Urothelium cell line (cell line): ENCODE measurements at regions not wholly inside any gene's neighbourhood (a gene's known extent, or its start where the extent isn't known, plus 50 kb on each side); places are given as distances from the start of the nearest gene placed in this dataset.

Experiments
- DNase-seq: peaks from one replicate; pipeline ENCODE4 v3.0.0; 2011; ENCODE audit warnings: low spot score, mixed read lengths
- FAIRE-seq: peaks from 2 replicates; lab custom pipeline; 2011; peaks lifted over from hg19 to GRCh38; lab: Jason Lieb, UNC

GRCh38 chr14:27075503-27075902, 477.7 kb upstream of the NOVA1 start:
- no peak for DNase-seq
- FAIRE-seq: no peak

- no peak for DNase-seq
- no peak for FAIRE-seq
These were observed 479.4 kb upstream of the NOVA1 start for GRCh38 chr14:27077214-27077613.

GRCh38 chr14:27077710-27078109, 479.9 kb upstream of the NOVA1 start:
- FAIRE-seq (no peak), DNase-seq (no peak)

GRCh38 chr14:27078191-27078590, 480.4 kb upstream of the NOVA1 start:
- FAIRE-seq (no peak), DNase-seq (no peak)

- FAIRE-seq (no peak), DNase-seq (no peak)
These were observed 481.9 kb upstream of the NOVA1 start for GRCh38 chr14:27079716-27080115.

- no peak for FAIRE-seq
- DNase-seq: no peak
These were observed 487.7 kb upstream of the NOVA1 start for GRCh38 chr14:27085500-27085899.

GRCh38 chr14:27090716-27091115, 492.9 kb upstream of the NOVA1 start:
- FAIRE-seq (no peak), DNase-seq (no peak)

GRCh38 chr14:27091973-27092372, 494.1 kb upstream of the NOVA1 start:
- DNase-seq (no peak), FAIRE-seq (no peak)

- DNase-seq: no peak
- FAIRE-seq: no peak
These were observed 498.3 kb upstream of the NOVA1 start for GRCh38 chr14:27096091-27096490.

- FAIRE-seq (no peak), DNase-seq (no peak)
These were observed 500.6 kb upstream of the NOVA1 start for GRCh38 chr14:27098451-27098850.

- FAIRE-seq: no peak
- DNase-seq: no peak
These were observed 516.3 kb upstream of the NOVA1 start for GRCh38 chr14:27114180-27114579.

- no peak for FAIRE-seq
- DNase-seq: no peak
These were observed 525.3 kb upstream of the NOVA1 start for GRCh38 chr14:27123162-27123561.

- DNase-seq (no peak), FAIRE-seq (no peak)
These were observed 530.0 kb upstream of the NOVA1 start for GRCh38 chr14:27127838-27128237.

GRCh38 chr14:27134200-27134599, 536.4 kb upstream of the NOVA1 start:
- FAIRE-seq: no peak
- no peak for DNase-seq

GRCh38 chr14:27145170-27145569, 547.3 kb upstream of the NOVA1 start:
- FAIRE-seq: no peak
- DNase-seq: no peak

GRCh38 chr14:27148143-27148542, 550.3 kb upstream of the NOVA1 start:
- no peak for FAIRE-seq
- no peak for DNase-seq

- FAIRE-seq: no peak
- DNase-seq: no peak
These were observed 566.3 kb upstream of the NOVA1 start for GRCh38 chr14:27164139-27164538.

- FAIRE-seq (no peak), DNase-seq (no peak)
These were observed 577.7 kb upstream of the NOVA1 start for GRCh38 chr14:27175489-27175888.

- no peak for DNase-seq
- no peak for FAIRE-seq
These were observed 583.5 kb upstream of the NOVA1 start for GRCh38 chr14:27181333-27181732.

GRCh38 chr14:27184427-27184826, 586.6 kb upstream of the NOVA1 start:
- DNase-seq: no peak
- FAIRE-seq: no peak

- DNase-seq: no peak
- no peak for FAIRE-seq
These were observed 588.2 kb upstream of the NOVA1 start for GRCh38 chr14:27186048-27186447.

GRCh38 chr14:27187136-27187535, 589.3 kb upstream of the NOVA1 start:
- DNase-seq (no peak), FAIRE-seq (no peak)

GRCh38 chr14:27190296-27190695, 592.5 kb upstream of the NOVA1 start:
- DNase-seq (no peak), FAIRE-seq (no peak)

- FAIRE-seq (no peak), DNase-seq (no peak)
These were observed 601.4 kb upstream of the NOVA1 start for GRCh38 chr14:27199272-27199671.
